Activated CD8-positive, alpha-beta memory T cell treated with anti-CD3 and anti-CD28 coated beads, Interleukin-2, amount 10 ng/mL, durations not matched to agents 7 days and 5 days (primary cell): ENCODE measurements at regions not wholly inside any gene's neighbourhood (a gene's known extent, or its start where the extent isn't known, plus 50 kb on each side); places are given as distances from the start of the nearest gene placed in this dataset.

Source experiments
- ATAC-seq: fragments of 150-1000 bp; cut with Tn5 transposase; one replicate; pipeline ENCODE4 v1.10.0; 2021; ENCODE audit warnings: moderate library complexity
- CTCF ChIA-PET: fragments of 350-600 bp; sonication (Branson Sonifier 250); formaldehyde crosslinking; loops from one replicate; lab custom pipeline; 2021; ENCODE audit warnings: antibody characterized with exemption; lab: Charles Lee
- DNase-seq: peaks from one replicate; pipeline ENCODE4 v3.0.0-alpha.2; 2020
- H3K27ac Mint-ChIP-seq: one replicate; pipeline ENCODE4 v1.8.0; 2021; ENCODE audit warnings: mild to moderate bottlenecking, mixed read lengths
- H3K27me3 Mint-ChIP-seq: one replicate; pipeline ENCODE4 v1.8.0; 2021; ENCODE audit warnings: mixed read lengths
- H3K36me3 Mint-ChIP-seq: one replicate; pipeline ENCODE4 v1.8.0; 2021; ENCODE audit warnings: mild to moderate bottlenecking, mixed read lengths
- H3K4me1 Mint-ChIP-seq: one replicate; pipeline ENCODE4 v1.8.0; 2021; ENCODE audit warnings: mixed read lengths
- H3K4me3 Mint-ChIP-seq: one replicate; pipeline ENCODE4 v1.8.0; 2021; ENCODE audit warnings: mild to moderate bottlenecking, moderate library complexity, mixed read lengths
- H3K9me3 Mint-ChIP-seq: one replicate; pipeline ENCODE4 v1.8.0; 2022; ENCODE audit warnings: low read depth, mixed read lengths

GRCh38 chr10:60627778-60628748 lies 150.2 kb upstream of the CDK1 start:
- no peak overlapping the region for H3K4me3 Mint-ChIP-seq
- peaks cover 8% of the 10 kb centered on the region for H3K27me3 Mint-ChIP-seq
- CTCF ChIA-PET = interaction anchor here (1.3 kb wide), 1 partner anchor 19 kb away, joined by 4 read pairs; no protein-coding TSS in a partner anchor
- ATAC-seq = no peak
- no peak overlapping the region for H3K27ac Mint-ChIP-seq
- H3K4me1 Mint-ChIP-seq = no peaks in the 10 kb centered on the region
- no peaks in the 10 kb centered on the region for H3K36me3 Mint-ChIP-seq
- H3K9me3 Mint-ChIP-seq = no peaks in the 10 kb centered on the region
- DNase-seq = no peak

- no peaks in the 10 kb centered on the region for H3K36me3 Mint-ChIP-seq
- ATAC-seq (no peak), DNase-seq (no peak)
- no peak overlapping the region for H3K27ac Mint-ChIP-seq
- H3K9me3 Mint-ChIP-seq = no peaks in the 10 kb centered on the region
- peaks cover 8% of the 10 kb centered on the region for H3K27me3 Mint-ChIP-seq
- CTCF ChIA-PET = interaction anchor here (1.3 kb wide), 1 partner anchor 20 kb away, joined by 3 read pairs; no protein-coding TSS in a partner anchor
- no peaks in the 10 kb centered on the region for H3K4me1 Mint-ChIP-seq
- no peak overlapping the region for H3K4me3 Mint-ChIP-seq
These were observed 152.2 kb upstream of the CDK1 start for GRCh38 chr10:60626037-60626436.

- Mint-ChIP-seq H3K9me3 (no peaks in the 10 kb centered on the region), H3K27me3 (peaks cover 8% of the 10 kb centered on the region)
These were observed 154.7 kb upstream of the CDK1 start for GRCh38 chr10:60623627-60624026.

GRCh38 chr10:60621018-60621417 lies 157.3 kb upstream of the CDK1 start:
- no peak overlapping the region for H3K27ac Mint-ChIP-seq
- no peaks in the 10 kb centered on the region for H3K36me3 Mint-ChIP-seq
- no peak overlapping the region for H3K4me3 Mint-ChIP-seq
- no peaks in the 10 kb centered on the region for H3K4me1 Mint-ChIP-seq
- H3K27me3 Mint-ChIP-seq = no peaks in the 10 kb centered on the region
- CTCF ChIA-PET = no interaction called here
- H3K9me3 Mint-ChIP-seq = no peaks in the 10 kb centered on the region
- ATAC-seq (no peak), DNase-seq (no peak)

More at GRCh38 chr10:60623627-60624026, 154.7 kb upstream of the CDK1 start:
- H3K4me1 Mint-ChIP-seq = no peaks in the 10 kb centered on the region
- no peak overlapping the region for H3K27ac Mint-ChIP-seq
- DNase-seq = no peak
- CTCF ChIA-PET = no interaction called here
- no peaks in the 10 kb centered on the region for H3K36me3 Mint-ChIP-seq
- no peak overlapping the region for H3K4me3 Mint-ChIP-seq
- no peak for ATAC-seq

- CTCF ChIA-PET = no interaction called here
- no peak for DNase-seq
These were observed 159.4 kb upstream of the CDK1 start for GRCh38 chr10:60618861-60619260.

GRCh38 chr10:60615541-60615940 lies 162.7 kb upstream of the CDK1 start:
- no peak for DNase-seq
- Mint-ChIP-seq H3K4me1 (peaks cover 9% of the 10 kb centered on the region), H3K27me3 (no peaks in the 10 kb centered on the region), H3K36me3 (no peaks in the 10 kb centered on the region), H3K4me3 (no peak overlapping the region), H3K9me3 (no peaks in the 10 kb centered on the region), H3K27ac (no peak overlapping the region)
- CTCF ChIA-PET = no interaction called here
- no peak for ATAC-seq

More at GRCh38 chr10:60618861-60619260, 159.4 kb upstream of the CDK1 start:
- no peaks in the 10 kb centered on the region for H3K4me1 Mint-ChIP-seq
- no peak overlapping the region for H3K27ac Mint-ChIP-seq
- H3K9me3 Mint-ChIP-seq = no peaks in the 10 kb centered on the region
- H3K4me3 Mint-ChIP-seq = no peak overlapping the region
- no peaks in the 10 kb centered on the region for H3K36me3 Mint-ChIP-seq
- H3K27me3 Mint-ChIP-seq = no peaks in the 10 kb centered on the region
- no peak for ATAC-seq

- ATAC-seq = no peak
- no peaks in the 10 kb centered on the region for H3K9me3 Mint-ChIP-seq
- CTCF ChIA-PET = no interaction called here
These were observed 163.9 kb upstream of the CDK1 start for GRCh38 chr10:60614363-60614762.

GRCh38 chr10:60613434-60613833 lies 164.8 kb upstream of the CDK1 start:
- ATAC-seq (no peak), DNase-seq (no peak)
- H3K27me3 Mint-ChIP-seq = no peaks in the 10 kb centered on the region
- CTCF ChIA-PET = no interaction called here
- no peak overlapping the region for H3K4me3 Mint-ChIP-seq
- peaks cover 9% of the 10 kb centered on the region for H3K4me1 Mint-ChIP-seq
- no peak overlapping the region for H3K27ac Mint-ChIP-seq
- H3K9me3 Mint-ChIP-seq = no peaks in the 10 kb centered on the region
- H3K36me3 Mint-ChIP-seq = no peaks in the 10 kb centered on the region

More at GRCh38 chr10:60614363-60614762, 163.9 kb upstream of the CDK1 start:
- Mint-ChIP-seq H3K27me3 (no peaks in the 10 kb centered on the region), H3K4me1 (peaks cover 9% of the 10 kb centered on the region), H3K4me3 (no peak overlapping the region), H3K27ac (no peak overlapping the region), H3K36me3 (no peaks in the 10 kb centered on the region)
- no peak for DNase-seq

GRCh38 chr10:60611291-60611747 lies 167.0 kb upstream of the CDK1 start:
- H3K4me3 Mint-ChIP-seq = no peak overlapping the region
- no peak overlapping the region for H3K27ac Mint-ChIP-seq
- no peaks in the 10 kb centered on the region for H3K9me3 Mint-ChIP-seq
- H3K27me3 Mint-ChIP-seq = no peaks in the 10 kb centered on the region
- peaks cover 9% of the 10 kb centered on the region for H3K4me1 Mint-ChIP-seq
- DNase-seq = no peak
- CTCF ChIA-PET = no interaction called here
- peak; percentile 23 for ATAC-seq
- H3K36me3 Mint-ChIP-seq = no peaks in the 10 kb centered on the region

- no peaks in the 10 kb centered on the region for H3K9me3 Mint-ChIP-seq
- peaks cover 9% of the 10 kb centered on the region for H3K4me1 Mint-ChIP-seq
- ATAC-seq (no peak), DNase-seq (no peak)
- H3K27me3 Mint-ChIP-seq = no peaks in the 10 kb centered on the region
- no peak overlapping the region for H3K27ac Mint-ChIP-seq
- H3K36me3 Mint-ChIP-seq = no peaks in the 10 kb centered on the region
- CTCF ChIA-PET = no interaction called here
- H3K4me3 Mint-ChIP-seq = no peak overlapping the region
These were observed 170.9 kb upstream of the CDK1 start for GRCh38 chr10:60607372-60607771.

- no peak for ATAC-seq
- H3K9me3 Mint-ChIP-seq = no peaks in the 10 kb centered on the region
- no peak overlapping the region for H3K4me3 Mint-ChIP-seq
- CTCF ChIA-PET = no interaction called here
- no peak overlapping the region for H3K27ac Mint-ChIP-seq
- DNase-seq = no peak
- no peaks in the 10 kb centered on the region for H3K27me3 Mint-ChIP-seq
- H3K4me1 Mint-ChIP-seq = peaks cover 6% of the 10 kb centered on the region
- H3K36me3 Mint-ChIP-seq = no peaks in the 10 kb centered on the region
These were observed 171.8 kb upstream of the CDK1 start for GRCh38 chr10:60606343-60607080.

GRCh38 chr10:60605476-60605875 lies 172.8 kb upstream of the CDK1 start:
- no peaks in the 10 kb centered on the region for H3K4me1 Mint-ChIP-seq
- CTCF ChIA-PET = no interaction called here
- no peak overlapping the region for H3K4me3 Mint-ChIP-seq
- ATAC-seq (no peak), DNase-seq (no peak)
- H3K27me3 Mint-ChIP-seq = no peaks in the 10 kb centered on the region
- H3K9me3 Mint-ChIP-seq = no peaks in the 10 kb centered on the region
- H3K36me3 Mint-ChIP-seq = no peaks in the 10 kb centered on the region
- no peak overlapping the region for H3K27ac Mint-ChIP-seq

GRCh38 chr10:60604342-60604741 lies 173.9 kb upstream of the CDK1 start:
- CTCF ChIA-PET = interaction anchor here (0.6 kb wide), 1 partner anchor 1561 kb away, joined by 3 read pairs; no protein-coding TSS in a partner anchor
- Mint-ChIP-seq H3K4me3 (no peak overlapping the region), H3K9me3 (no peaks in the 10 kb centered on the region)

More at GRCh38 chr10:60604342-60604741, 173.9 kb upstream of the CDK1 start:
- H3K27me3 Mint-ChIP-seq = no peaks in the 10 kb centered on the region
- no peaks in the 10 kb centered on the region for H3K36me3 Mint-ChIP-seq
- DNase-seq (no peak), ATAC-seq (no peak)
- no peaks in the 10 kb centered on the region for H3K4me1 Mint-ChIP-seq
- no peak overlapping the region for H3K27ac Mint-ChIP-seq
